Activated CD8-positive, alpha-beta T cell treated with anti-CD3 and anti-CD28 coated beads for 36 hours (primary cell): ENCODE measurements at regions not wholly inside any gene's neighbourhood (a gene's known extent, or its start where the extent isn't known, plus 50 kb on each side); places are given as distances from the start of the nearest gene placed in this dataset. TPM values are rescaled to one million over a fixed set of nuclear protein-coding genes. Genes with fewer than 3 reads are reported as not detected.

ENCODE experiments used
- ATAC-seq: fragments of 200-7000 bp; cut with Tn5 transposase; one replicate; pipeline ENCODE4 v1.10.0; 2021; ENCODE audit warnings: mild to moderate bottlenecking, moderate library complexity
- CTCF ChIA-PET: fragments of 350-600 bp; sonication (Branson Sonifier 250); formaldehyde crosslinking; loops from one replicate; lab custom pipeline; 2021; ENCODE audit warnings: antibody characterized with exemption; lab: Charles Lee
- POLR2A ChIA-PET: fragments of 350-600 bp; sonication (Branson Sonifier 250); formaldehyde crosslinking; loops from one replicate; lab custom pipeline; 2021; ENCODE audit warnings: antibody characterized with exemption; lab: Charles Lee
- DNase-seq: peaks from one replicate; pipeline ENCODE4 v3.0.0-alpha.2; 2020
- H3K27ac Mint-ChIP-seq: one replicate; pipeline ENCODE4 v1.8.0; 2021; ENCODE audit warnings: mild to moderate bottlenecking, mixed read lengths
- H3K27me3 Mint-ChIP-seq: one replicate; pipeline ENCODE4 v1.8.0; 2021; ENCODE audit warnings: mixed read lengths
- H3K36me3 Mint-ChIP-seq: one replicate; pipeline ENCODE4 v1.8.0; 2021; ENCODE audit warnings: low read depth, mixed read lengths
- H3K4me1 Mint-ChIP-seq: one replicate; pipeline ENCODE4 v1.8.0; 2021; ENCODE audit warnings: low read depth, mixed read lengths
- H3K4me3 Mint-ChIP-seq: one replicate; pipeline ENCODE4 v1.8.0; 2021; ENCODE audit warnings: mild to moderate bottlenecking, moderate library complexity, mixed read lengths
- H3K9me3 Mint-ChIP-seq: one replicate; pipeline ENCODE4 v1.8.0; 2021; ENCODE audit warnings: mixed read lengths
- CTCF ChIP-seq: fragments of 200-600 bp; IDR thresholded peaks from one replicate; pipeline ENCODE4 v1.8.0; 2022; ENCODE audit warnings: antibody characterized with exemption, mild to moderate bottlenecking
- intact Hi-C: fragments of 100-400 bp; cut with micrococcal nuclease; formaldehyde crosslinking; loops from one replicate; pipeline ENCODE4 v1.10.0; 2022
- microRNA-seq: library from miRNA; unstranded; fragments of <30 nt; microRNA quantifications from one replicate; pipeline ENCODE4 v1.2.0, GENCODE V29; 2022; ENCODE audit warnings: borderline microRNAs expressed, borderline replicate concordance

GRCh38 chr5:143459433-143459832 is 55.9 kb upstream of the NR3C1 start:
- DNase-seq: no peak
- Mint-ChIP-seq H3K9me3 (no peaks in the 10 kb centered on the region), H3K27ac (no peak overlapping the region), H3K4me1 (no peaks in the 10 kb centered on the region), H3K4me3 (no peak overlapping the region), H3K27me3 (no peaks in the 10 kb centered on the region), H3K36me3 (no peaks in the 10 kb centered on the region)
- intact Hi-C loops: no loop called here
- TF ChIP-seq CTCF: no peak
- ChIA-PET CTCF (no interaction called here), POLR2A (no interaction called here)
- ATAC-seq: no peak

- H3K4me1 Mint-ChIP-seq: no peaks in the 10 kb centered on the region
- H3K4me3 Mint-ChIP-seq: no peak overlapping the region
- H3K27me3 Mint-ChIP-seq: no peaks in the 10 kb centered on the region
- no peaks in the 10 kb centered on the region for H3K36me3 Mint-ChIP-seq
- no peak overlapping the region for H3K27ac Mint-ChIP-seq
- ChIA-PET POLR2A (no interaction called here), CTCF (no interaction called here)
- intact Hi-C loops: no loop called here
- no peak for TF ChIP-seq CTCF
- no peaks in the 10 kb centered on the region for H3K9me3 Mint-ChIP-seq
- ATAC-seq (no peak), DNase-seq (no peak)
Measured at GRCh38 chr5:143456952-143457547, 53.6 kb upstream of the NR3C1 start.

GRCh38 chr5:143454936-143455516 is 51.5 kb upstream of the NR3C1 start:
- no peak overlapping the region for H3K4me3 Mint-ChIP-seq
- TF ChIP-seq CTCF: no peak
- POLR2A ChIA-PET: no interaction called here
- H3K36me3 Mint-ChIP-seq: no peaks in the 10 kb centered on the region
- ATAC-seq (no peak), DNase-seq (no peak)
- no peaks in the 10 kb centered on the region for H3K4me1 Mint-ChIP-seq
- H3K27ac Mint-ChIP-seq: no peak overlapping the region
- no peaks in the 10 kb centered on the region for H3K9me3 Mint-ChIP-seq
- CTCF ChIA-PET: interaction anchor here (0.8 kb wide), 1 partner anchor 737 kb away, joined by 3 read pairs; no protein-coding TSS in a partner anchor
- intact Hi-C loops: no loop called here
- no peaks in the 10 kb centered on the region for H3K27me3 Mint-ChIP-seq

GRCh38 chr5:143453720-143454119 is 50.2 kb upstream of the NR3C1 start:
- Mint-ChIP-seq H3K9me3 (no peaks in the 10 kb centered on the region), H3K4me3 (no peak overlapping the region), H3K27me3 (no peaks in the 10 kb centered on the region), H3K27ac (no peak overlapping the region), H3K36me3 (no peaks in the 10 kb centered on the region), H3K4me1 (no peaks in the 10 kb centered on the region)
- POLR2A ChIA-PET: no interaction called here
- no peak for TF ChIP-seq CTCF
- intact Hi-C loops: no loop called here
- CTCF ChIA-PET: no interaction called here
- DNase-seq (no peak), ATAC-seq (no peak)

Small RNAs in the stretch of these regions (microRNA-seq; reads per million reads assigned to microRNA genes)
- gene MIR5197: not detected
